ENCODE measurements at regions not wholly inside any gene's neighbourhood (a gene's known extent, or its start where the extent isn't known, plus 50 kb on each side); places are given as distances from the start of the nearest gene placed in this dataset.

GRCh38 chr20:48416002-48416401, 411.8 kb downstream of the PREX1 start (continued):
- TF ChIP-seq MYC (IDR thresholded peaks at IDR 0.05; ENCODE audit: insufficient read depth, insufficient read length, insufficient replicate concordance, low read length, severe bottlenecking) (no peak), RB1 (IDR thresholded peaks at IDR 0.05; ENCODE audit: borderline replicate concordance) (no peak), IRF5 (IDR thresholded peaks at IDR 0.05; ENCODE audit: borderline replicate concordance) (no peak), RELB (IDR thresholded peaks at IDR 0.05; ENCODE audit: low read depth) (peak; percentile 43; the same call in 1 of the 2 replicates), BCL3 (IDR thresholded peaks at IDR 0.05; ENCODE audit: borderline replicate concordance, insufficient read depth, low read depth, low read length, poor library complexity, severe bottlenecking) (peak; percentile 71), IKZF1 (conservative IDR thresholded peaks at IDR 0.05) (no peak), ZNF687 (IDR thresholded peaks at IDR 0.05) (no peak), ASH2L (IDR thresholded peaks at IDR 0.05; ENCODE audit: borderline replicate concordance, low read depth) (no peak), CBX3 (IDR thresholded peaks at IDR 0.05; ENCODE audit: borderline replicate concordance, low read depth) (no peak), RCOR1 (conservative IDR thresholded peaks at IDR 0.05; ENCODE audit: low read depth, low read length) (no peak), ATF3 (IDR thresholded peaks at IDR 0.05; ENCODE audit: borderline replicate concordance, extremely low read depth, low read depth, low read length) (no peak), NFXL1 (IDR thresholded peaks at IDR 0.05; ENCODE audit: borderline replicate concordance) (no peak), NKRF (conservative IDR thresholded peaks at IDR 0.05) (no peak), KAT2A (conservative IDR thresholded peaks at IDR 0.05; ENCODE audit: control insufficient read depth, low read depth, low read length) (no peak), TCF3 (IDR thresholded peaks at IDR 0.05; ENCODE audit: borderline replicate concordance, insufficient read depth, low read depth, low read length) (no peak), HCFC1 (IDR thresholded peaks at IDR 0.05; ENCODE audit: low read length) (no peak), RBBP5 (conservative IDR thresholded peaks at IDR 0.05) (no peak), BHLHE40 (IDR thresholded peaks at IDR 0.05; ENCODE audit: borderline replicate concordance in 1 of 2, low read depth in 2 of 2, low read length in 1 of 2) (no peak), HDAC6 (IDR thresholded peaks at IDR 0.05; ENCODE audit: unreplicated experiment) (no peak)
